IMR-90 (cell line): ENCODE measurements at regions not wholly inside any gene's neighbourhood (a gene's known extent, or its start where the extent isn't known, plus 50 kb on each side); places are given as distances from the start of the nearest gene placed in this dataset.

Experiments
- ATAC-seq: fragments of 200-7000 bp; cut with Tn5 transposase; 2 replicates; pipeline ENCODE4 v1.9.1; 2020; ENCODE audit warnings: low read depth, mild to moderate bottlenecking, moderate library complexity
- BruUV-seq: library from RNA; stranded (reverse); fragments of 400-500 nt; replicated peaks from 2 replicates; lab custom pipeline; 2021; lab: Mats Ljungman, UMichigan
- CTCF ChIA-PET: fragments of 300-600 bp; formaldehyde crosslinking; extraction: SDS; loops from one replicate; lab custom pipeline; 2021; ENCODE audit warnings: antibody characterized with exemption; lab: Yijun Ruan, JAX
- POLR2A ChIA-PET: fragments of 300-600 bp; sonication (Branson Sonifier 250); formaldehyde crosslinking; loops from one replicate; lab custom pipeline; 2022; ENCODE audit warnings: antibody characterized with exemption; ENCODE audit not compliant: unreplicated experiment; lab: Charles Lee
- DNase-seq: peaks from one replicate; pipeline ENCODE4 v3.0.0; 2013
- H2AFZ ChIP-seq: replicated peaks from 2 replicates; pipeline ENCODE3; 2013; ENCODE audit warnings: low read length, mild to moderate bottlenecking; ENCODE audit not compliant: poor library complexity
- H2AK5ac ChIP-seq: 2 replicates; pipeline ENCODE4 v1.6.1; 2013; ENCODE audit warnings: low read depth, low read length, inconsistent platforms
- H2AK9ac ChIP-seq: replicated peaks from 2 replicates; pipeline ENCODE3; 2013; ENCODE audit warnings: mild to moderate bottlenecking, low read depth, low read length, moderate library complexity; ENCODE audit not compliant: poor library complexity
- H2BK120ac ChIP-seq: 2 replicates; pipeline ENCODE4 v1.6.1; 2013; ENCODE audit warnings: low read depth, low read length, inconsistent platforms
- H2BK15ac ChIP-seq: 3 replicates; pipeline ENCODE4 v1.6.1; 2013; ENCODE audit warnings: low read depth, low read length, inconsistent platforms
- H2BK20ac ChIP-seq: 2 replicates; pipeline ENCODE4 v1.6.1; 2013; ENCODE audit warnings: low read depth, mild to moderate bottlenecking, inconsistent platforms, low read length, moderate library complexity
- H2BK5ac ChIP-seq: 2 replicates; pipeline ENCODE4 v1.6.1; 2013; ENCODE audit warnings: mild to moderate bottlenecking, low read depth, low read length, inconsistent platforms; ENCODE audit not compliant: poor library complexity, severe bottlenecking
- H3K14ac ChIP-seq: replicated peaks from 2 replicates; pipeline ENCODE4 v1.6.1; 2013; ENCODE audit warnings: low read depth, low read length, inconsistent platforms
- H3K18ac ChIP-seq: 2 replicates; pipeline ENCODE4 v1.6.1; 2013; ENCODE audit warnings: low read depth, low read length, control low read depth
- H3K23ac ChIP-seq: 2 replicates; pipeline ENCODE4 v1.6.1; 2013; ENCODE audit warnings: low read depth, low read length, inconsistent platforms
- H3K27ac ChIP-seq: 2 replicates; pipeline ENCODE4 v1.5.1; 2013; ENCODE audit warnings: mild to moderate bottlenecking, control low read depth, low read length; ENCODE audit not compliant: insufficient read depth
- H3K27me3 ChIP-seq: 2 replicates; pipeline ENCODE4 v1.6.1; 2013; ENCODE audit warnings: low read length; ENCODE audit not compliant: control insufficient read depth, insufficient read depth
- H3K36me3 ChIP-seq: 2 replicates; pipeline ENCODE4 v1.6.1; 2013; ENCODE audit warnings: low read length, mixed read lengths; ENCODE audit not compliant: control insufficient read depth, insufficient read depth
- H3K4ac ChIP-seq: 2 replicates; pipeline ENCODE4 v1.6.1; 2013; ENCODE audit warnings: low read depth, low read length, inconsistent platforms
- H3K4me1 ChIP-seq: 2 replicates; pipeline ENCODE4 v1.6.1; 2013; ENCODE audit warnings: low read length, mixed read lengths; ENCODE audit not compliant: control insufficient read depth, insufficient read depth
- H3K4me2 ChIP-seq: 2 replicates; pipeline ENCODE4 v1.6.1; 2013; ENCODE audit warnings: low read depth, mild to moderate bottlenecking, control low read depth, low read length, moderate library complexity
- H3K4me3 ChIP-seq: 2 replicates; pipeline ENCODE4 v1.5.1; 2013; ENCODE audit warnings: low read depth, mild to moderate bottlenecking, control low read depth, low read length, moderate library complexity; ENCODE audit not compliant: insufficient read depth
- H3K56ac ChIP-seq: 2 replicates; pipeline ENCODE4 v1.6.1; 2013; ENCODE audit warnings: low read length, inconsistent platforms; ENCODE audit not compliant: insufficient read depth; ENCODE audit errors: extremely low read depth
- H3K79me1 ChIP-seq, 2 experiments: 2 replicates each; pipeline ENCODE4 v1.6.1; 2013; ENCODE audit warnings: low read length in 2 of 2, inconsistent platforms in 1 of 2, low read depth in 1 of 2
- H3K9ac ChIP-seq: 2 replicates; pipeline ENCODE4 v1.6.1; 2013; ENCODE audit warnings: low read depth, low read length, control low read depth
- H3K9me1 ChIP-seq: 2 replicates; pipeline ENCODE4 v1.6.1; 2013; ENCODE audit warnings: low read length, inconsistent platforms; ENCODE audit not compliant: insufficient read depth
- H3K9me3 ChIP-seq: 2 replicates; pipeline ENCODE4 v1.6.1; 2013; ENCODE audit warnings: low read length; ENCODE audit not compliant: control insufficient read depth, insufficient read depth
- H4K20me1 ChIP-seq: 2 replicates; pipeline ENCODE4 v1.6.1; 2013; ENCODE audit warnings: low read length, inconsistent platforms; ENCODE audit not compliant: insufficient read depth
- H4K5ac ChIP-seq: 2 replicates; pipeline ENCODE4 v1.6.1; 2013; ENCODE audit warnings: mild to moderate bottlenecking, low read depth, low read length, control low read depth
- H4K8ac ChIP-seq, 2 experiments: 2 replicates each; pipeline ENCODE4 v1.6.1; 2013; ENCODE audit warnings: low read depth in 2 of 2, low read length in 2 of 2, control low read depth in 1 of 2, inconsistent platforms in 1 of 2
- H4K91ac ChIP-seq: 2 replicates; pipeline ENCODE4 v1.6.1; 2013; ENCODE audit warnings: low read depth, low read length, inconsistent platforms; ENCODE audit not compliant: insufficient read depth
- BHLHE40 ChIP-seq: fragments of 150-350 bp; IDR thresholded peaks from 2 replicates; pipeline ENCODE4 v1.6.1; 2016; ENCODE audit warnings: mild to moderate bottlenecking, low read depth, low read length
- CEBPB ChIP-seq: IDR thresholded peaks from 2 replicates; pipeline ENCODE4 v1.6.1; 2012; ENCODE audit warnings: low read depth, low read length, improper control_type of control experiment
- CHD1 ChIP-seq: IDR thresholded peaks from 2 replicates; pipeline ENCODE4 v1.6.1; 2012; ENCODE audit warnings: low read depth, low read length, improper control_type of control experiment
- CTCF ChIP-seq: conservative IDR thresholded peaks from 2 replicates; pipeline ENCODE4 v1.5.1; 2012; ENCODE audit warnings: mild to moderate bottlenecking, low read depth, low read length, improper control_type of control experiment
- MXI1 ChIP-seq: IDR thresholded peaks from 2 replicates; pipeline ENCODE4 v1.6.1; 2012; ENCODE audit warnings: low read depth, mild to moderate bottlenecking, low read length, moderate library complexity, borderline replicate concordance
- SMC3 ChIP-seq: fragments of 150-350 bp; IDR thresholded peaks from 2 replicates; pipeline ENCODE4 v1.6.1; 2016; ENCODE audit warnings: low read depth, mild to moderate bottlenecking, antibody characterized with exemption, low read length, moderate library complexity
- WGBS, 2 experiments: methylation state at CpG; one replicate each; pipeline versions ENCODE4 v1.1.5 to v1.1.7; 2013; ENCODE audit warnings: missing lambda C conversion rate in 2 of 2; ENCODE audit not compliant: insufficient read length in 1 of 2; ENCODE audit errors: extremely low coverage in 2 of 2; 5-methylcytosine and 5-hydroxymethylcytosine counted together
- dilution Hi-C: fragments of 300-500 bp; cut with HindIII; formaldehyde crosslinking; loops from one replicate; pipeline ENCODE4 v1.14.3; 2018; ENCODE audit warnings: low sequenced_read_pairs; ENCODE audit not compliant: unreplicated experiment
- in situ Hi-C: fragments of 300-500 bp; cut with MboI; formaldehyde crosslinking; loops from 3 replicates; pipeline ENCODE4 v1.14.3; 2019; ENCODE audit warnings: low sequenced_read_pairs, inconsistent platforms, mixed read lengths
- intact Hi-C: fragments of 100-400 bp; cut with micrococcal nuclease; formaldehyde crosslinking; loops from 2 replicates; pipeline ENCODE4 v1.10.0; 2022

DNA sequence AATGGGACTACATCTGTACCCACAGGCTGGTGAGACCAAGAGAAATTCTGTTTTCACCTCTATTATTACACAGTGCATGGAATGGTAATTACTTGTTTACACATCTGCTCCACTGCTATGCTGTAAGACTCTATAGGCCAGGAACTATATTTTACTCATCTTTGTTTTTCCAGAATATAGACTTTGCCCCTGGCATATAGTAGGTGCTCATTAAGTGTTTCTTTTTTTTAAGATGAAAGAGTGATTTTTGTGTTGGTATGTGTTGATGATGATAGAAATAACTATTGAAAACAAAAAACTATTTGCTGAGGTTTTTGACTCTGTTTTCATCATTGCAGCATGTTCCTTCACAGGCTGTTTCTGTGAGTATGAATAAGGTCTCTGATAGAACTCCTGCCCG lies 294.7 kb downstream of the CSNK1G3 start:
- Histone ChIP-seq H2AFZ (no peak overlapping the region), H3K27me3 (no peaks in the 10 kb centered on the region), H2AK5ac (no peak overlapping the region), H3K4ac (no peak overlapping the region), H3K18ac (no peak overlapping the region), H2BK15ac (no peak overlapping the region), H4K5ac (no peak overlapping the region), H2AK9ac (no peak overlapping the region), H3K9ac (no peak overlapping the region), H3K36me3 (no peaks in the 10 kb centered on the region), H4K8ac (no peak overlapping the region), H3K9me3 (no peaks in the 10 kb centered on the region), H3K27ac (no peak overlapping the region), H3K56ac (no peak overlapping the region), H3K4me1 (0 out of 2 replicates have a peak, but pooled peaks cover 4% of the 10 kb centered on the region), H3K4me2 (no peak overlapping the region), H2BK120ac (no peak overlapping the region), H2BK20ac (no peak overlapping the region), H3K79me1 (no peaks in the 10 kb centered on the region), H3K9me1 (no peaks in the 10 kb centered on the region; the same call in 1 of the 2 replicates), H4K91ac (no peak overlapping the region), H3K14ac (no peak overlapping the region), H3K4me3 (no peak overlapping the region), H3K23ac (no peak overlapping the region), H2BK5ac (no peak overlapping the region), H4K20me1 (no peaks in the 10 kb centered on the region)
- POLR2A ChIA-PET: no interaction called here
- in situ Hi-C loops (no loop called here), dilution Hi-C loops (no loop called here), intact Hi-C loops (no loop called here)
- WGBS, 2 experiments: no CpG with 5 or more reads among the region's 1 CpG
- DNase-seq (no peak), ATAC-seq (no peak)
- CTCF ChIA-PET: no interaction called here
- no TSS peak for BruUV-seq
- TF ChIP-seq MXI1 (no peak), CEBPB (no peak), SMC3 (no peak), BHLHE40 (no peak), CTCF (no peak), CHD1 (no peak)
